GM12875 (cell line): ENCODE measurements at regions not wholly inside any gene's neighbourhood (a gene's known extent, or its start where the extent isn't known, plus 50 kb on each side); places are given as distances from the start of the nearest gene placed in this dataset.

Source experiments
- H3K4me3 ChIP-seq: one replicate; pipeline ENCODE4 v1.5.1; 2011; ENCODE audit warnings: low read depth, low read length, control low read depth
- CTCF ChIP-seq: IDR thresholded peaks from 2 replicates; pipeline ENCODE4 v1.5.1; 2011; ENCODE audit warnings: low read depth, mild to moderate bottlenecking, control low read depth, inconsistent platforms, low read length, moderate library complexity, borderline replicate concordance; ENCODE audit not compliant: insufficient read depth

- no peak for TF ChIP-seq CTCF
- no peak overlapping the region for H3K4me3 ChIP-seq
Measured at GRCh38 chr10:78572565-78572964, 496.2 kb upstream of the ZMIZ1 start.

GRCh38 chr10:78574547-78574946 lies 494.2 kb upstream of the ZMIZ1 start:
- H3K4me3 ChIP-seq = no peak overlapping the region
- TF ChIP-seq CTCF = no peak

GRCh38 chr10:78575400-78575799 lies 493.4 kb upstream of the ZMIZ1 start:
- H3K4me3 ChIP-seq = no peak overlapping the region
- TF ChIP-seq CTCF = no peak

- no peak overlapping the region for H3K4me3 ChIP-seq
- TF ChIP-seq CTCF = no peak
Measured at GRCh38 chr10:78576276-78576675, 492.5 kb upstream of the ZMIZ1 start.

- TF ChIP-seq CTCF = no peak
- H3K4me3 ChIP-seq = no peak overlapping the region
Measured at GRCh38 chr10:78577712-78578111, 491.1 kb upstream of the ZMIZ1 start.

- no peak overlapping the region for H3K4me3 ChIP-seq
- no peak for TF ChIP-seq CTCF
Measured at GRCh38 chr10:78578929-78579328, 489.8 kb upstream of the ZMIZ1 start.

GRCh38 chr10:78579576-78579975 lies 489.2 kb upstream of the ZMIZ1 start:
- no peak overlapping the region for H3K4me3 ChIP-seq
- no peak for TF ChIP-seq CTCF
